Fibroblast of skin of abdomen (primary cell): ENCODE measurements at regions not wholly inside any gene's neighbourhood (a gene's known extent, or its start where the extent isn't known, plus 50 kb on each side); places are given as distances from the start of the nearest gene placed in this dataset.
A peak's percentile ranks its signal among the peaks of the same experiment; 100 is the strongest.
"Not testable (repeated sequence)": the region's sequence is repeated elsewhere in the genome, so short reads cannot be mapped to it uniquely, and the experiment has no call there.

Source experiments
- DNase-seq: peaks from one replicate; pipeline ENCODE4 v3.0.0-alpha.2; 2013

GRCh38 chr6:40674170-40674569 is 87.0 kb upstream of the LRFN2 start:
- no peak for DNase-seq

GRCh38 chr6:40672087-40672486 is 84.9 kb upstream of the LRFN2 start:
- DNase-seq: no peak

- no peak for DNase-seq
Measured at GRCh38 chr6:40671694-40672050, 84.5 kb upstream of the LRFN2 start.

- DNase-seq: no peak
Measured at GRCh38 chr6:40671001-40671693, 84.0 kb upstream of the LRFN2 start.

GRCh38 chr6:40669343-40669742 is 82.2 kb upstream of the LRFN2 start:
- no peak for DNase-seq

- no peak for DNase-seq
Measured at GRCh38 chr6:40668203-40668602, 81.0 kb upstream of the LRFN2 start.

GRCh38 chr6:40666530-40666929 is 79.4 kb upstream of the LRFN2 start:
- no peak for DNase-seq

GRCh38 chr6:40661726-40662125 is 74.6 kb upstream of the LRFN2 start:
- no peak for DNase-seq

GRCh38 chr6:40656772-40657171 is 69.6 kb upstream of the LRFN2 start:
- not testable (repeated sequence) for DNase-seq

GRCh38 chr6:40654828-40655227 is 67.7 kb upstream of the LRFN2 start:
- DNase-seq: no peak

GRCh38 chr6:40645043-40645442 is 57.9 kb upstream of the LRFN2 start:
- DNase-seq: no peak

- DNase-seq: no peak
Measured at GRCh38 chr6:40642837-40643236, 55.7 kb upstream of the LRFN2 start.

- DNase-seq: no peak
Measured at GRCh38 chr6:40642190-40642589, 55.0 kb upstream of the LRFN2 start.

- peak; percentile 3 for DNase-seq
Measured at GRCh38 chr6:40640599-40641227, 53.5 kb upstream of the LRFN2 start.
